ENCODE measurements at regions not wholly inside any gene's neighbourhood (a gene's known extent, or its start where the extent isn't known, plus 50 kb on each side); places are given as distances from the start of the nearest gene placed in this dataset.
A peak's percentile ranks its signal among the peaks of the same experiment; 100 is the strongest.

- DNase-seq = no peak
- FAIRE-seq = no peak
- TF ChIP-seq CTCF (IDR thresholded peaks at IDR 0.05; ENCODE audit: borderline replicate concordance, extremely low read depth, insufficient read depth) = no peak
These were observed 162.3 kb upstream of the ZEB2 start for GRCh38 chr2:144682248-144682647.

GRCh38 chr2:144681389-144681788, 161.5 kb upstream of the ZEB2 start:
- H3K9ac ChIP-seq (ENCODE audit: low read length in 3 of 3) = no peak overlapping the region
- FAIRE-seq (no peak), DNase-seq (no peak)
- H3K27me3 ChIP-seq (ENCODE audit: control insufficient read depth, insufficient read depth, low read length) = no peaks in the 10 kb centered on the region
- no peaks in the 10 kb centered on the region for H3K36me3 ChIP-seq (ENCODE audit: control insufficient read depth in 2 of 3, insufficient read depth in 3 of 3, low read length in 3 of 3)
- no peak for TF ChIP-seq CTCF (IDR thresholded peaks at IDR 0.05; ENCODE audit: borderline replicate concordance, extremely low read depth, insufficient read depth)
- no peak overlapping the region for H3K27ac ChIP-seq (ENCODE audit: low read depth in 2 of 2, low read length in 2 of 2)
- no peak overlapping the region for H3K4me3 ChIP-seq (ENCODE audit: low read length in 3 of 3)
- intact Hi-C loops (cut with DNase I) = no loop called here
- peaks cover 3 to 7% (median 4%) of the 10 kb centered on the region in 3 donors for H3K4me1 ChIP-seq (ENCODE audit: control insufficient read depth in 2 of 3, insufficient read depth in 2 of 3, low read depth in 1 of 3, low read length in 3 of 3)
- no peaks in the 10 kb centered on the region for H3K9me3 ChIP-seq (ENCODE audit: control insufficient read depth in 2 of 3, insufficient read depth in 1 of 3, low read length in 3 of 3)

More at GRCh38 chr2:144682248-144682647, 162.3 kb upstream of the ZEB2 start:
- Histone ChIP-seq H3K9me3 (ENCODE audit: control insufficient read depth in 2 of 3, insufficient read depth in 1 of 3, low read length in 3 of 3) (no peaks in the 10 kb centered on the region), H3K36me3 (ENCODE audit: control insufficient read depth in 2 of 3, insufficient read depth in 3 of 3, low read length in 3 of 3) (no peaks in the 10 kb centered on the region), H3K9ac (ENCODE audit: low read length in 3 of 3) (no peak overlapping the region), H3K4me3 (ENCODE audit: low read length in 3 of 3) (no peak overlapping the region), H3K27ac (ENCODE audit: low read depth in 2 of 2, low read length in 2 of 2) (no peak overlapping the region), H3K4me1 (ENCODE audit: control insufficient read depth in 2 of 3, insufficient read depth in 2 of 3, low read depth in 1 of 3, low read length in 3 of 3) (peaks cover 3 to 7% (median 4%) of the 10 kb centered on the region in 3 donors), H3K27me3 (ENCODE audit: control insufficient read depth, insufficient read depth, low read length) (no peaks in the 10 kb centered on the region)
- intact Hi-C loops (cut with DNase I) = no loop called here

- Histone ChIP-seq H3K4me3 (ENCODE audit: low read length in 3 of 3) (no peak overlapping the region), H3K27ac (ENCODE audit: low read depth in 2 of 2, low read length in 2 of 2) (no peak overlapping the region), H3K9me3 (ENCODE audit: control insufficient read depth in 2 of 3, insufficient read depth in 1 of 3, low read length in 3 of 3) (no peaks in the 10 kb centered on the region), H3K27me3 (ENCODE audit: control insufficient read depth, insufficient read depth, low read length) (no peaks in the 10 kb centered on the region), H3K4me1 (ENCODE audit: control insufficient read depth in 2 of 3, insufficient read depth in 2 of 3, low read depth in 1 of 3, low read length in 3 of 3) (peaks cover 3 to 7% (median 4%) of the 10 kb centered on the region in 3 donors), H3K36me3 (ENCODE audit: control insufficient read depth in 2 of 3, insufficient read depth in 3 of 3, low read length in 3 of 3) (no peaks in the 10 kb centered on the region), H3K9ac (ENCODE audit: low read length in 3 of 3) (no peak overlapping the region)
- intact Hi-C loops (cut with DNase I) = no loop called here
- DNase-seq = no peak
- no peak for FAIRE-seq
- no peak for TF ChIP-seq CTCF (IDR thresholded peaks at IDR 0.05; ENCODE audit: borderline replicate concordance, extremely low read depth, insufficient read depth)
These were observed 160.0 kb upstream of the ZEB2 start for GRCh38 chr2:144679942-144680341.

- H3K9me3 ChIP-seq (ENCODE audit: control insufficient read depth in 2 of 3, insufficient read depth in 1 of 3, low read length in 3 of 3) = no peaks in the 10 kb centered on the region
- H3K27me3 ChIP-seq (ENCODE audit: control insufficient read depth, insufficient read depth, low read length) = no peaks in the 10 kb centered on the region
- H3K4me1 ChIP-seq (ENCODE audit: control insufficient read depth in 2 of 3, insufficient read depth in 2 of 3, low read depth in 1 of 3, low read length in 3 of 3) = peaks cover under 1 to 7% (median 4%) of the 10 kb centered on the region in 3 donors
- FAIRE-seq = peak; percentile 19
- H3K4me3 ChIP-seq (ENCODE audit: low read length in 3 of 3) = no peak overlapping the region
- peak in 3 of 5 donors; percentile 16 to 79 (median 66) for DNase-seq
- no peak for TF ChIP-seq CTCF (IDR thresholded peaks at IDR 0.05; ENCODE audit: borderline replicate concordance, extremely low read depth, insufficient read depth)
- peak overlapping the region in 1 of 2 donors; percentile 15 for H3K27ac ChIP-seq (ENCODE audit: low read depth in 2 of 2, low read length in 2 of 2)
- H3K9ac ChIP-seq (ENCODE audit: low read length in 3 of 3) = no peak overlapping the region
- no peaks in the 10 kb centered on the region for H3K36me3 ChIP-seq (ENCODE audit: control insufficient read depth in 2 of 3, insufficient read depth in 3 of 3, low read length in 3 of 3)
- intact Hi-C loops (cut with DNase I) = no loop called here
These were observed 158.8 kb upstream of the ZEB2 start for GRCh38 chr2:144678736-144679135.

Measured in kidney (tissue), 13 donors.